ENCODE measurements at regions not wholly inside any gene's neighbourhood (a gene's known extent, or its start where the extent isn't known, plus 50 kb on each side); places are given as distances from the start of the nearest gene placed in this dataset.
"Not testable (repeated sequence)": the region's sequence is repeated elsewhere in the genome, so short reads cannot be mapped to it uniquely, and the experiment has no call there.

DNA sequence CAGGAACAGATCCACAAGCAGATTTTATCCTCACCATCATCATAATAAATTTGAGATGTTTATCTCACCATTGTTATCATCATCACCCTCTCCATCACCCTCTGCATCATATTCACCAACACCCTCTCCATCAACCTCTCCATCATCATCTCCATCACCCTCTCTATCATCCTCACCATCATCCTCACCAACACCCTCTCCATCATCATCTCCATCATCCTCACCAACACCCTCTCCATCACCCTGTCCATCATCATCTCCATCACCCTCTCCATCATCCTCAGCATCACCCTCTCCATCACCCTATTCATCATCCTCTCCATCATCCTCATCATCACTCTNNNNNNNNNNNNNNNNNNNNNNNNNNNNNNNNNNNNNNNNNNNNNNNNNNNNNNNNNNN is 567.0 kb upstream of the SGCD start:
- no peak for DNase-seq (ENCODE audit: low spot score)

DNA sequence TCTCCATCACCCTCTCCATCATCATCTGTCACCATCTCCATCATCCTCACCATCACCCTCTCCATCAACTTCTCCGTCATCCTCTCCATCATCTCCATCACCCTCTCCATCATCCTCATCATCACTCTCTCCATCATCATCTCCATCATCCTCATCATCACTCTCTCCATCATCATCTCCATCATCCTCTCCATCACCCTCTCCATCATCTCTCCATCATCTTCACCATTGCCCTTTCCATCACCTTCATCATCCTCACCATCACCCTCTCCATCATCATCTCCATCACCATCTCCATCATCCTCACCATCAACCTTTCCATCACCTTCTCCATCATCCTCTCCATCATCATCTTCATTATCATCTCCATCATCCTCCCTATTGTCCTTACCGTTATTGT is 565.5 kb upstream of the SGCD start:
- no peak for DNase-seq (ENCODE audit: low spot score)

DNA sequence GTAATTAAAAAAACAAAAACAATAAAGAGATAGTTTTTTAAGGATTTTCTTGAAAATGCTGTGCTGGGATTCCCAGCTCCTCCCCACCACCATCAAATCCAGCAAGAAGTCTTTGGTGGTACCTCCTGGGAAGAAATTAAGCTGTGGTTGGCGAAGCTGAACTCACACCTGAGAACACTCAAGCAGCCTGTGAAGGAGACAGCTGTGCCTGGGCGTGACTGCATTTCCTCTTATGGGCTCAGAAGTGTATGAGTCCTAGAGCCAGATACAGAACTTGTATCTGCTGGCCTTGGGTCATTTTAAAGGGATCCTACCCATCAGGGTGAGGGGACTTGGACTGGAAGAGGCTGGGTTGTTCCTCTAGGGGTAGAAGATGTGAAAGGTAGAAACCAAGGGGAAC is 561.2 kb upstream of the SGCD start:
- no peak for DNase-seq (ENCODE audit: low spot score)

DNA sequence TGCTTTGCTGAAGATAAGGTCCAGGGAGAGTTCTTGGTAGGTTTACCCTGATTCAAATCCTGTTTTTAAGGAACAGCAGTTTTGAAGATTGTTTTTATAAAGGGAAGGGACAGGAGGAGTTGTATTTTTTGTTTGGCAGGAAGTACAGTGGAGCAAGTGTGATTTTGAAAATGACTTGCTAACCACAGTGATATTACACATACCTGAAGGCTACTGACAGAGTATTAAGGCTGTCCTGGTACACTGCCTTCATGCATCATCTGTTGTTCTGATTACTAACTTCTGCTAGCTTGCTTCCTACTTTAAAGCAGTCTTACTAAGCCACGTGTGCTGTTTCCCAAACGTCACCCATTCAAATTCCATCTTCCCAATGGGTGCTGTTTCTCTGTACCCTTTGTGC is 559.5 kb upstream of the SGCD start:
- no peak for DNase-seq (ENCODE audit: low spot score)

GRCh38 chr5:155768332-155768731 is 558.6 kb upstream of the SGCD start:
- no peak for DNase-seq (ENCODE audit: low spot score)

DNA sequence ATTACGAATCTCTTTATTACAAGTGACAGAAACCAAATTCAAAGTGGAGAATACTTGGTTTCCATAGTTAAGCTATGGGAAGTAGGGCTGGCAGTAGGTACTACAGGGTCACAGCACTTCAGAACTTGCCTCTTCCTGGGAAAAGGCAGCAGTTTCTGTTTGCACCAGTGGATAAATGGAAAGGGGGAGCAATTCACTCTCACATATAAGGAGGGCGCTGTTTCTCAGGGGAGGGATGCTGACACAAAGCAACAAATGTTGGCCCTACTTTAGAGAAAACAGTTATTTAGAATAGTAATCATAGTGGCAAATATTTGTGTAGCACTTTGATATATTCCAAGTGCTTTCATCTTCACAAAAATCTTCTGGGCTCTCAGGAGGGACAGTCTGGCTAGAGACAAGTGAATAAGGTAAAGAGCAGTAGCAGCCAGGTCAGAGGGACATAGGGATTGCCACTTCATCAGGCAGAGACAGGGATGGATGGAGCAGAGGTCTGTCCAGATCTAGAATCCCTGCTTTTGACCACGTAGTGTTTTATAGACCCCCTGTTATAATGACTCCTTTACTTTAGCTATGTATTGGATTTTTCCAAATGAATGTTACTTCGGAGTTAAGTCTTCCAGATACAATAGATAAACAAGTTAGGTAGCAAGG is 554.8 kb upstream of the SGCD start:
- no peak for DNase-seq (ENCODE audit: low spot score)

GRCh38 chr5:155773680-155774079 is 553.3 kb upstream of the SGCD start:
- no peak for DNase-seq (ENCODE audit: low spot score)

DNA sequence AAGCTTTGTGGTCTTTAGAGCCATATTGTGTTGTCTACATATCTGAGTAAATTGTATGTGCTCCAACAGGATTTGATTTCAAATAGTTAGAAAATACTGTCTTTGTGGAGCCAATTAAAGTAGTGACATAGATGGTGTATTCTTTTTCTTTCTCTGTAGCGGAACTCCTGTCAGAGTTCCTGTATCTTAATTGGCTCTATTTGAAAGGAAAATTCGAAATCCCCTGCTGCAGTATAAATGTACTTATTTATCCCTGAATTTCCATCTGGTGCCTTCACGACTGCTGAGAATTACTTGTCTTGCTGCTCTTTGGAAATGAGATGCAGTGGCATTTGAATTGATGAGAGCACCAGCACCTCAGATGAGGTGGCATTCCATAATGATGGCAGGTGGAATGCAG is 546.7 kb upstream of the SGCD start:
- no peak for DNase-seq (ENCODE audit: low spot score)

- no peak for DNase-seq (ENCODE audit: low spot score)
Measured at GRCh38 chr5:155783246-155783645, 543.7 kb upstream of the SGCD start.

- no peak for DNase-seq (ENCODE audit: low spot score)
Measured at GRCh38 chr5:155783791-155784190, 543.2 kb upstream of the SGCD start.

- DNase-seq (ENCODE audit: low spot score), result no peak
Measured at GRCh38 chr5:155786108-155786507, 540.9 kb upstream of the SGCD start.

GRCh38 chr5:155792873-155793272 is 534.1 kb upstream of the SGCD start:
- no peak for DNase-seq (ENCODE audit: low spot score)

- no peak for DNase-seq (ENCODE audit: low spot score)
Measured at GRCh38 chr5:155794795-155795194, 532.2 kb upstream of the SGCD start.

DNA sequence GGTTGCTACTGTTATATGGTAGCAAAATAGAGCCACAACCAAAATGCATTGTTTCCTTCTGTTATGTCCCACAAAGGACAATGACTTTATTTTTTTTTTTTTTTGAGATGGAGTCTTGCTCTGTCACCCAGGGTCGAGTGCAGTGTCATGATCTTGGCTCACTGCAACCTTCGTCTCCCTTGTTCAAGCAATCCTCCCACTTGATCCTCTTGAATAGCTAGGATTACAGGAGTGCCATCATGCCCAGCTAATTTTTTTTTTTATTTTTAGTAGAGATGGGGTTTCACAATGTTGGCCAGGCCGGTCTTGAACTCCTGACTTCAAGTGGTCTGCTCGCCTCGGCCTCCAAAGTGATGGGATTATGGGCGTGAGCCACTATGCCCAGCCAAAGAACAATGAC is 527.7 kb upstream of the SGCD start:
- no peak for DNase-seq (ENCODE audit: low spot score)

GRCh38 chr5:155807884-155808576 is 518.9 kb upstream of the SGCD start:
- DNase-seq (ENCODE audit: low spot score), result no peak

DNA sequence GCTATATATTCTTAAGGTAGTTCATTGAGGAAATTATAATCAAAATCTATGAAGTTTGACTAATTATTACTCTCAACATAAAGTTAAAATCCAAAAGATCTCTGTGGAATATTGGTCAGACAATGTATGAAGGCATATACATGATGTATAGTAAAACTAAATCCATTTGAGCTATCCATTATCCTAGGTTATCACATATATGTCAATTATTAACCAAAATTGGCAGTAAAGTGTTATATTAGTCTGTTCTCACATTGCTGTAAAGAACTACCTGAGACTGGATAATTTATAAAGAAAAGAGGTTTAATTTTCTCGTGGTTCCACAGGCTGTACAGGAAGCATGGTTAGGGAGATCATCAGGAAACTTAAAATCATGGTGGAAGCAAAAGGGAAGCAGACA is 511.7 kb upstream of the SGCD start:
- DNase-seq (ENCODE audit: low spot score), result no peak

DNA sequence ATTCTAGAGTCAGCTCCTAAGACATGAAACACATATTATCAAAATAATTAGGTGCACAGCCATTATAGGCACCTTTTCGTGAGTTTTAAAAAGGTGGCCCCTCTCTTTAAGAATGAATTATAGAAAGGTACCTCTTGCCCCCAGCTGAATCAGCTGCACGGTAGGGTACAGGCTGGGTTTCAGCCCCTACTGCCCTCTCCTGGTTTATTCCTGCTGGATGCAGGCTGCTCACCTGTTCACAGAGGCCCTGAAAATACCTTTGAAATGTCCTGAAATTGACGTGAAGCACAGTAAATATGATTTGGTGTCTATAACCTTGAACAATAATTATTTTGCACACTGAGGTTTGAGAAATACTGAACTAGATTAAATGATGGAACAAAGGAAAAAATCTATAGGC is 504.8 kb upstream of the SGCD start:
- no peak for DNase-seq (ENCODE audit: low spot score)

GRCh38 chr5:155826611-155827507 is 500.1 kb upstream of the SGCD start:
- DNase-seq (ENCODE audit: low spot score), result no peak

- not testable (repeated sequence) for DNase-seq (ENCODE audit: low spot score)
Measured at GRCh38 chr5:155827508-155827815, 499.5 kb upstream of the SGCD start.

DNA sequence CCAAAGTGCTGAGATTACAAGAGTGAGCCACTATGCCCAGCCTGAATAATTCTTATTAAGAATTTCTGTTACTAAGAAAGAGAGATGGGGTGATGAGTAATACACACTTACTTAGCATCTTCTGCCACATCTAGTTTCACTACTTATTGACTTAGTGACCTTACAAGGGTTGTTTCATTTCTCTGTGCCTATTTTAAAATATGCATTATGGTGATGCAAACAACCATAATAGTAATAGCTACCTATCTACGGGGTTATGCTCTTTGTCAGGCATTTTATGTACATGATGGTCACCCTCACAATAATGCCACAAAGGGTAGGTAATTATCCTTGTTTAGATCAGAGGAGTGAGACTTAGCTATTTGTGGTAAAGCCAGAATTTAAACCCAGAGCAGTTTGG is 499.0 kb upstream of the SGCD start:
- DNase-seq (ENCODE audit: low spot score), result no peak

DNA sequence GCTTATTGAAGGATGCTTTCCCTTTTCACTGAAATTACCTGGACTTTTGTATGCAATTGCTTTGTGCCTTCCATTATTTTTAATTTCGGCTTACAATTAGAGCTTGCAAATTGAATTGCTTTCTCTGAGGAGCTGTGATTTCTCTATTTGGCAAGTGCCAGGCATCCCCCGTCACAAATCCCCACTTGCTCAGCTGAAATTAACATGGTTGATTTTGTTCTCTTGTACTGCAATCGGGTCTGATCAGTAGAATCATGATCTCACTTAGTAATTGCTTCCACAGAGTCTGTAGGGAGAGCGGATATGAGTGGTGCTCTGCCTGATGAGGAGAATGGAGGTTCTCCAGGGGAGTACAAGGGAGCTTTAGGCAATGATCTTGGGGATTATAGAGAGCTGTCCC is 495.5 kb upstream of the SGCD start:
- DNase-seq (ENCODE audit: low spot score), result no peak

- DNase-seq (ENCODE audit: low spot score), result no peak
Measured at GRCh38 chr5:155833287-155833686, 493.7 kb upstream of the SGCD start.
